OCI-LY7 (cell line): ENCODE measurements at regions not wholly inside any gene's neighbourhood (a gene's known extent, or its start where the extent isn't known, plus 50 kb on each side); places are given as distances from the start of the nearest gene placed in this dataset.

Source experiments
- BruUV-seq: library from RNA; stranded (reverse); fragments of 400-500 nt; replicated peaks from 2 replicates; lab custom pipeline; 2021; lab: Mats Ljungman, UMichigan
- CTCF ChIA-PET: fragments of 300-600 bp; sonication (Branson Sonifier 250); formaldehyde crosslinking; loops from one replicate; lab custom pipeline; 2022; ENCODE audit warnings: antibody characterized with exemption; ENCODE audit not compliant: unreplicated experiment; lab: Charles Lee
- POLR2A ChIA-PET: fragments of 300-600 bp; sonication (Branson Sonifier 250); formaldehyde crosslinking; loops from one replicate; lab custom pipeline; 2022; ENCODE audit warnings: antibody characterized with exemption; lab: Charles Lee
- DNase-seq: peaks from one replicate; pipeline ENCODE4 v3.0.0-alpha.2; 2015; ENCODE audit warnings: low spot score
- H2AFZ ChIP-seq: fragments of 200-600 bp; sonication (generic), shearing (Covaris generic); 2 replicates; pipeline ENCODE4 v1.6.1; 2014; ENCODE audit warnings: mild to moderate bottlenecking, antibody characterized with exemption, low read length, moderate library complexity
- H3K27ac ChIP-seq: fragments of 200-600 bp; sonication (generic); 2 replicates; pipeline ENCODE4 v1.5.1; 2014; ENCODE audit warnings: mixed run types, low read depth, mild to moderate bottlenecking, moderate library complexity, low read length, inconsistent platforms; ENCODE audit not compliant: poor library complexity, severe bottlenecking
- H3K36me3 ChIP-seq: fragments of 200-600 bp; sonication (generic); 2 replicates; pipeline ENCODE4 v1.6.1; 2014; ENCODE audit warnings: mild to moderate bottlenecking, antibody characterized with exemption, low read length, moderate library complexity, mixed read lengths; ENCODE audit not compliant: insufficient read depth
- H3K4me1 ChIP-seq: fragments of 200-600 bp; sonication (generic); 2 replicates; pipeline ENCODE4 v1.5.1; 2014; ENCODE audit warnings: mild to moderate bottlenecking, low read length; ENCODE audit not compliant: insufficient read depth, poor library complexity, severe bottlenecking
- H3K4me2 ChIP-seq: fragments of 200-600 bp; sonication (generic); 2 replicates; pipeline ENCODE4 v1.6.1; 2014; ENCODE audit warnings: mild to moderate bottlenecking, low read length
- H3K4me3 ChIP-seq: fragments of 200-600 bp; sonication (generic); 2 replicates; pipeline ENCODE4 v1.5.1; 2014; ENCODE audit warnings: mild to moderate bottlenecking, low read depth, low read length; ENCODE audit not compliant: poor library complexity, severe bottlenecking
- H3K79me2 ChIP-seq: fragments of 200-600 bp; sonication (generic); 2 replicates; pipeline ENCODE4 v1.6.1; 2016; ENCODE audit warnings: low read depth, mild to moderate bottlenecking, low read length, moderate library complexity, mixed read lengths; ENCODE audit not compliant: insufficient read depth
- H3K9me2 ChIP-seq: fragments of 200-600 bp; sonication (generic); 2 replicates; pipeline ENCODE4 v1.6.1; 2016; ENCODE audit warnings: mild to moderate bottlenecking, low read length, mixed read lengths; ENCODE audit not compliant: insufficient read depth
- H3K9me3 ChIP-seq: fragments of 200-600 bp; sonication (generic); 2 replicates; pipeline ENCODE4 v1.6.1; 2014; ENCODE audit warnings: mild to moderate bottlenecking, mixed run types, low read length, mixed read lengths
- H4K20me1 ChIP-seq: fragments of 200-600 bp; sonication (generic); 2 replicates; pipeline ENCODE4 v1.6.1; 2014; ENCODE audit warnings: mild to moderate bottlenecking, antibody characterized with exemption, low read length, moderate library complexity, mixed read lengths; ENCODE audit not compliant: insufficient read depth
- CTCF ChIP-seq: fragments of 200-600 bp; sonication (generic); conservative IDR thresholded peaks from 2 replicates; pipeline ENCODE4 v1.5.1; 2014; ENCODE audit warnings: mild to moderate bottlenecking, antibody characterized with exemption, low read length, moderate library complexity, mixed read lengths
- EZH2phosphoT487 ChIP-seq: fragments of 200-600 bp; sonication (generic); IDR thresholded peaks from 2 replicates; pipeline ENCODE4 v1.6.1; 2018; ENCODE audit warnings: low read depth, borderline replicate concordance, mild to moderate bottlenecking, mixed run types, antibody characterized with exemption, low read length, moderate library complexity, mixed read lengths
- intact Hi-C: fragments of 100-400 bp; cut with micrococcal nuclease; formaldehyde crosslinking; loops from one replicate; pipeline ENCODE4 v1.10.0; 2022; ENCODE audit not compliant: unreplicated experiment

GRCh38 chr6:148263961-148264360 lies 78.7 kb upstream of the SASH1 start:
- Histone ChIP-seq H3K79me2 (no peaks in the 10 kb centered on the region), H3K36me3 (no peaks in the 10 kb centered on the region), H3K4me1 (no peaks in the 10 kb centered on the region), H3K9me3 (no peaks in the 10 kb centered on the region), H2AFZ (no peak overlapping the region), H3K4me3 (no peak overlapping the region), H3K9me2 (no peaks in the 10 kb centered on the region), H4K20me1 (no peaks in the 10 kb centered on the region), H3K4me2 (no peak overlapping the region), H3K27ac (no peak overlapping the region)
- BruUV-seq, result no TSS peak
- TF ChIP-seq CTCF, result no peak
- no peak for TF ChIP-seq EZH2phosphoT487
- DNase-seq, result no peak
- ChIA-PET CTCF (no interaction called here), POLR2A (interaction anchor here (0.6 to 1.1 kb wide), 5 partner anchors 15 to 1417 kb away, joined by 3 to 6 read pairs (median 3); no protein-coding TSS in a partner anchor)
- intact Hi-C loops, result no loop called here

- H3K4me2 ChIP-seq, result no peak overlapping the region
- no peaks in the 10 kb centered on the region for H3K36me3 ChIP-seq
- no peak for DNase-seq
- no peaks in the 10 kb centered on the region for H3K4me1 ChIP-seq
- H3K9me3 ChIP-seq, result no peaks in the 10 kb centered on the region
- H3K9me2 ChIP-seq, result no peaks in the 10 kb centered on the region
- TF ChIP-seq EZH2phosphoT487, result no peak
- TF ChIP-seq CTCF, result no peak
- intact Hi-C loops, result no loop called here
- no peak overlapping the region for H2AFZ ChIP-seq
- H3K4me3 ChIP-seq, result no peak overlapping the region
- ChIA-PET CTCF (no interaction called here), POLR2A (interaction anchor here (0.6 to 0.9 kb wide), 3 partner anchors 10 to 851 kb away, joined by 3 to 8 read pairs (median 3); no protein-coding TSS in a partner anchor)
- no peaks in the 10 kb centered on the region for H4K20me1 ChIP-seq
- H3K27ac ChIP-seq, result no peak overlapping the region
- no TSS peak for BruUV-seq
- H3K79me2 ChIP-seq, result no peaks in the 10 kb centered on the region
Measured at GRCh38 chr6:148265054-148265453, 77.6 kb upstream of the SASH1 start.

GRCh38 chr6:148269386-148269785 lies 73.3 kb upstream of the SASH1 start:
- intact Hi-C loops, result no loop called here
- DNase-seq, result no peak
- no peaks in the 10 kb centered on the region for H3K36me3 ChIP-seq
- ChIA-PET POLR2A (interaction anchor here (0.6 kb wide), 1 partner anchor 1080 kb away, joined by 3 read pairs; no protein-coding TSS in a partner anchor), CTCF (no interaction called here)
- no peaks in the 10 kb centered on the region for H3K9me3 ChIP-seq
- no peaks in the 10 kb centered on the region for H3K79me2 ChIP-seq
- no peak overlapping the region for H3K4me2 ChIP-seq
- H4K20me1 ChIP-seq, result no peaks in the 10 kb centered on the region
- no peaks in the 10 kb centered on the region for H3K9me2 ChIP-seq
- H2AFZ ChIP-seq, result no peak overlapping the region
- H3K4me3 ChIP-seq, result no peak overlapping the region
- no peaks in the 10 kb centered on the region for H3K4me1 ChIP-seq
- no peak overlapping the region for H3K27ac ChIP-seq
- BruUV-seq, result no TSS peak
- TF ChIP-seq CTCF (no peak), EZH2phosphoT487 (no peak)
